ENCODE measurements at regions not wholly inside any gene's neighbourhood (a gene's known extent, or its start where the extent isn't known, plus 50 kb on each side); places are given as distances from the start of the nearest gene placed in this dataset.

GRCh38 chr11:119908573-119908904, 179.5 kb upstream of the NECTIN1 start:
- Histone ChIP-seq H2AFZ (no peak overlapping the region), H3K4me1 (ENCODE audit: insufficient read depth) (peaks cover 6% of the 10 kb centered on the region), H3K9me2 (ENCODE audit: insufficient read depth) (no peaks in the 10 kb centered on the region; the same call in 1 of the 2 replicates), H3K27me3 (ENCODE audit: insufficient read depth) (no peaks in the 10 kb centered on the region), H3K27ac (ENCODE audit: low read depth) (no peak overlapping the region), H3K4me3 (no peak overlapping the region), H3K79me2 (replicated peaks; ENCODE audit: insufficient read depth) (no peaks in the 10 kb centered on the region), H3K36me3 (ENCODE audit: insufficient read depth) (no peaks in the 10 kb centered on the region), H3K4me2 (no peak overlapping the region), H4K20me1 (replicated peaks; ENCODE audit: insufficient read depth) (no peaks in the 10 kb centered on the region), H3F3A (replicated peaks; ENCODE audit: low read depth) (no peaks in the 10 kb centered on the region)
- Mint-ChIP-seq H3K9me3 (no peaks in the 10 kb centered on the region; the same call in 2 of the 3 replicates), H3K4me3 (no peak overlapping the region), H3K27ac (no peak overlapping the region), H3K4me1 (peaks cover 24% of the 10 kb centered on the region), H3K27me3 (ENCODE audit: insufficient read depth, low read depth, poor library complexity) (peaks cover 8% of the 10 kb centered on the region), H3K36me3 (ENCODE audit: low read depth) (no peaks in the 10 kb centered on the region)
- ATAC-seq: no peak
- no peak for TF ChIP-seq EZH2phosphoT487 (IDR thresholded peaks at IDR 0.05; ENCODE audit: unreplicated experiment)
- no peak for TF ChIP-seq STAT1 (IDR thresholded peaks at IDR 0.05; ENCODE audit: unreplicated experiment)
- TF ChIP-seq REST (IDR thresholded peaks at IDR 0.05; ENCODE audit: unreplicated experiment): no peak
- no peak for TF ChIP-seq ZNF462 (CRISPR knock-in tag; IDR thresholded peaks at IDR 0.05)
- TF ChIP-seq ZNF331 (CRISPR knock-in tag; IDR thresholded peaks at IDR 0.05; ENCODE audit: low read depth): no peak
- no peak for TF ChIP-seq EZH2 (IDR thresholded peaks at IDR 0.05; ENCODE audit: low read depth, unreplicated experiment)
- TF ChIP-seq CREB1 (CRISPR knock-in tag; IDR thresholded peaks at IDR 0.05; ENCODE audit: low read depth): no peak
- no peak for TF ChIP-seq ZNF114 (CRISPR knock-in tag; IDR thresholded peaks at IDR 0.05)
- DNase-seq (ENCODE audit: low spot score): no peak
